Lower leg skin (tissue), 3 donors: ENCODE measurements at regions not wholly inside any gene's neighbourhood (a gene's known extent, or its start where the extent isn't known, plus 50 kb on each side); places are given as distances from the start of the nearest gene placed in this dataset.

Experiments used
- POLR2A ChIP-seq, 2 donors: fragments of 450-650 bp; IDR thresholded peaks; one replicate each; pipeline ENCODE4 v1.6.1; 2016 to 2017; ENCODE audit warnings: antibody characterized with exemption in 2 of 2, mild to moderate bottlenecking in 1 of 2, moderate library complexity in 1 of 2
- TF ChIP-seq, protein P1 (sequence below), 3 donors: fragments of 450-650 bp; IDR thresholded peaks; one replicate each; pipeline ENCODE4 v1.5.1; 2016; ENCODE audit warnings: antibody characterized with exemption in 3 of 3, mild to moderate bottlenecking in 3 of 3, moderate library complexity in 2 of 3

DNA sequence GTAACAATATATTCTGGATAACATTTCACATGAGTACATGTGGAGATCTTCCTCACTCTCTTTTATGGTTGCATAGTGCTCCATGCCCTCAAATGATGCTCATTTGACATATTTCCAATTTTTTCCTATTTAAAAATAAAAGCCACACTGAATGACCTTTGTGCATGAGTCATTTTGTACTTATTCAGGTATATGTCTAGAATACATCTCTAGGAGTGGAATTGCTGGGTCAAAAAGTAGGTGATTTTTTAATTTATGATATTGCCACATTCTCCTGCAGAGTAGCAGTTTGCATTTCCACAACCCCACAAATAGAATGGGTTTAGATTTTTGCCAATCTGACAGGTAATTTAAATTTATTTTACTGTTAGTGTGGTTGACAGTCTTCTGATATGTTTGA, 104.8 kb downstream of the RPAP3 start:
- TF ChIP-seq, protein P1, sequence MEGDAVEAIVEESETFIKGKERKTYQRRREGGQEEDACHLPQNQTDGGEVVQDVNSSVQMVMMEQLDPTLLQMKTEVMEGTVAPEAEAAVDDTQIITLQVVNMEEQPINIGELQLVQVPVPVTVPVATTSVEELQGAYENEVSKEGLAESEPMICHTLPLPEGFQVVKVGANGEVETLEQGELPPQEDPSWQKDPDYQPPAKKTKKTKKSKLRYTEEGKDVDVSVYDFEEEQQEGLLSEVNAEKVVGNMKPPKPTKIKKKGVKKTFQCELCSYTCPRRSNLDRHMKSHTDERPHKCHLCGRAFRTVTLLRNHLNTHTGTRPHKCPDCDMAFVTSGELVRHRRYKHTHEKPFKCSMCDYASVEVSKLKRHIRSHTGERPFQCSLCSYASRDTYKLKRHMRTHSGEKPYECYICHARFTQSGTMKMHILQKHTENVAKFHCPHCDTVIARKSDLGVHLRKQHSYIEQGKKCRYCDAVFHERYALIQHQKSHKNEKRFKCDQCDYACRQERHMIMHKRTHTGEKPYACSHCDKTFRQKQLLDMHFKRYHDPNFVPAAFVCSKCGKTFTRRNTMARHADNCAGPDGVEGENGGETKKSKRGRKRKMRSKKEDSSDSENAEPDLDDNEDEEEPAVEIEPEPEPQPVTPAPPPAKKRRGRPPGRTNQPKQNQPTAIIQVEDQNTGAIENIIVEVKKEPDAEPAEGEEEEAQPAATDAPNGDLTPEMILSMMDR (IDR thresholded peaks at IDR 0.05): no peak
- no peak for TF ChIP-seq POLR2A (IDR thresholded peaks at IDR 0.05)
